ENCODE measurements at regions not wholly inside any gene's neighbourhood (a gene's known extent, or its start where the extent isn't known, plus 50 kb on each side); places are given as distances from the start of the nearest gene placed in this dataset.

GRCh38 chr6:19329078-19329477 lies 508.1 kb upstream of the ID4 start:
- POLR2A ChIA-PET: no interaction called here
- DNase-seq (ENCODE audit: extremely low spot score): no peak
- TF ChIP-seq PKNOX1 (IDR thresholded peaks at IDR 0.05) (peak; percentile 58; the same call in 1 of the 2 replicates), L3MBTL2 (conservative IDR thresholded peaks at IDR 0.05) (no peak)
- CTCF ChIA-PET: no interaction called here

GRCh38 chr6:19331089-19331488 lies 506.1 kb upstream of the ID4 start:
- POLR2A ChIA-PET: interaction anchor here (0.6 kb wide), 1 partner anchor 506 kb away, joined by 3 read pairs; the partner anchor contains the start of gene ID4
- no peak for DNase-seq (ENCODE audit: extremely low spot score)
- CTCF ChIA-PET: no interaction called here
- no peak for TF ChIP-seq CTBP1 (IDR thresholded peaks at IDR 0.05; ENCODE audit: borderline replicate concordance)
- TF ChIP-seq ELF4 (IDR thresholded peaks at IDR 0.05): no peak
- no peak for TF ChIP-seq HDGF (IDR thresholded peaks at IDR 0.05; ENCODE audit: borderline replicate concordance)
- TF ChIP-seq SP1 (IDR thresholded peaks at IDR 0.05): no peak
- TF ChIP-seq SUZ12 (IDR thresholded peaks at IDR 0.05): no peak
- TF ChIP-seq ARNT (IDR thresholded peaks at IDR 0.05): no peak

GRCh38 chr6:19332806-19333460 lies 504.2 kb upstream of the ID4 start:
- ChIA-PET POLR2A (no interaction called here), CTCF (no interaction called here)
- no peak for TF ChIP-seq LEF1 (IDR thresholded peaks at IDR 0.05; ENCODE audit: borderline replicate concordance)
- TF ChIP-seq ARNT (IDR thresholded peaks at IDR 0.05): no peak
- TF ChIP-seq NFRKB (IDR thresholded peaks at IDR 0.05): no peak
- no peak for TF ChIP-seq FOXM1 (IDR thresholded peaks at IDR 0.05; ENCODE audit: borderline replicate concordance)
- TF ChIP-seq TARDBP (IDR thresholded peaks at IDR 0.05): no peak
- no peak for TF ChIP-seq SUZ12 (IDR thresholded peaks at IDR 0.05)
- TF ChIP-seq L3MBTL2 (conservative IDR thresholded peaks at IDR 0.05): no peak
- TF ChIP-seq ZNF384 (IDR thresholded peaks at IDR 0.05): no peak
- no peak for TF ChIP-seq SP1 (IDR thresholded peaks at IDR 0.05)
- TF ChIP-seq FOXA1 (IDR thresholded peaks at IDR 0.05): no peak
- no peak for TF ChIP-seq FOXK2 (IDR thresholded peaks at IDR 0.05)
- no peak for TF ChIP-seq BHLHE40 (IDR thresholded peaks at IDR 0.05; ENCODE audit: borderline replicate concordance)
- DNase-seq (ENCODE audit: extremely low spot score): no peak

- no peak for DNase-seq (ENCODE audit: extremely low spot score)
- ChIA-PET CTCF (no interaction called here), POLR2A (no interaction called here)
- TF ChIP-seq ELF4 (IDR thresholded peaks at IDR 0.05): no peak
- no peak for TF ChIP-seq PKNOX1 (IDR thresholded peaks at IDR 0.05)
- TF ChIP-seq NFRKB (IDR thresholded peaks at IDR 0.05): no peak
- no peak for TF ChIP-seq SP1 (IDR thresholded peaks at IDR 0.05)
- TF ChIP-seq FOXA1 (IDR thresholded peaks at IDR 0.05): no peak
- no peak for TF ChIP-seq FOXM1 (IDR thresholded peaks at IDR 0.05; ENCODE audit: borderline replicate concordance)
Measured at GRCh38 chr6:19333936-19334335, 503.2 kb upstream of the ID4 start.

GRCh38 chr6:19336579-19336978 lies 500.6 kb upstream of the ID4 start:
- POLR2A ChIA-PET: no interaction called here
- no peak for TF ChIP-seq LEF1 (IDR thresholded peaks at IDR 0.05; ENCODE audit: borderline replicate concordance)
- TF ChIP-seq HDGF (IDR thresholded peaks at IDR 0.05; ENCODE audit: borderline replicate concordance): no peak
- TF ChIP-seq FOXA1 (IDR thresholded peaks at IDR 0.05): no peak
- no peak for TF ChIP-seq BHLHE40 (IDR thresholded peaks at IDR 0.05; ENCODE audit: borderline replicate concordance)
- TF ChIP-seq ELF4 (IDR thresholded peaks at IDR 0.05): no peak
- no peak for TF ChIP-seq L3MBTL2 (conservative IDR thresholded peaks at IDR 0.05)
- TF ChIP-seq ZNF384 (IDR thresholded peaks at IDR 0.05): no peak
- no peak for TF ChIP-seq CTBP1 (IDR thresholded peaks at IDR 0.05; ENCODE audit: borderline replicate concordance)
- TF ChIP-seq SP1 (IDR thresholded peaks at IDR 0.05): no peak
- no peak for TF ChIP-seq SUZ12 (IDR thresholded peaks at IDR 0.05)
- no peak for TF ChIP-seq FOXK2 (IDR thresholded peaks at IDR 0.05)
- CTCF ChIA-PET: no interaction called here
- DNase-seq (ENCODE audit: extremely low spot score): no peak

GRCh38 chr6:19337101-19337500 lies 500.1 kb upstream of the ID4 start:
- CTCF ChIA-PET: no interaction called here
- DNase-seq (ENCODE audit: extremely low spot score): no peak
- no peak for TF ChIP-seq HDGF (IDR thresholded peaks at IDR 0.05; ENCODE audit: borderline replicate concordance)
- TF ChIP-seq ELF4 (IDR thresholded peaks at IDR 0.05): no peak
- TF ChIP-seq FOXM1 (IDR thresholded peaks at IDR 0.05; ENCODE audit: borderline replicate concordance): no peak
- no peak for TF ChIP-seq SUZ12 (IDR thresholded peaks at IDR 0.05)
- no peak for TF ChIP-seq NFRKB (IDR thresholded peaks at IDR 0.05)
- no peak for TF ChIP-seq ZNF384 (IDR thresholded peaks at IDR 0.05)
- no peak for TF ChIP-seq CTBP1 (IDR thresholded peaks at IDR 0.05; ENCODE audit: borderline replicate concordance)
- no peak for TF ChIP-seq SP1 (IDR thresholded peaks at IDR 0.05)
- TF ChIP-seq FOXK2 (IDR thresholded peaks at IDR 0.05): no peak
- TF ChIP-seq BHLHE40 (IDR thresholded peaks at IDR 0.05; ENCODE audit: borderline replicate concordance): no peak
- TF ChIP-seq L3MBTL2 (conservative IDR thresholded peaks at IDR 0.05): no peak
- no peak for TF ChIP-seq ARNT (IDR thresholded peaks at IDR 0.05)
- TF ChIP-seq LEF1 (IDR thresholded peaks at IDR 0.05; ENCODE audit: borderline replicate concordance): no peak
- TF ChIP-seq FOXA1 (IDR thresholded peaks at IDR 0.05): no peak
- no peak for TF ChIP-seq PKNOX1 (IDR thresholded peaks at IDR 0.05)
- no peak for TF ChIP-seq TARDBP (IDR thresholded peaks at IDR 0.05)
- POLR2A ChIA-PET: no interaction called here

- DNase-seq (ENCODE audit: extremely low spot score): no peak
- POLR2A ChIA-PET: no interaction called here
- TF ChIP-seq PKNOX1 (IDR thresholded peaks at IDR 0.05) (no peak), FOXA1 (IDR thresholded peaks at IDR 0.05) (no peak), TARDBP (IDR thresholded peaks at IDR 0.05) (no peak)
- CTCF ChIA-PET: no interaction called here
Measured at GRCh38 chr6:19342616-19343015, 494.6 kb upstream of the ID4 start.

Data from HEK293T (cell line).